Ovary (tissue), 3 donors: ENCODE measurements at regions not wholly inside any gene's neighbourhood (a gene's known extent, or its start where the extent isn't known, plus 50 kb on each side); places are given as distances from the start of the nearest gene placed in this dataset.

Source experiments
- POLR2A ChIP-seq: fragments of 450-650 bp; IDR thresholded peaks from one replicate; pipeline ENCODE4 v1.6.1; 2017; ENCODE audit warnings: antibody characterized with exemption, mild to moderate bottlenecking, moderate library complexity
- TF ChIP-seq, protein P1 (sequence below), 3 donors: fragments of 450-650 bp in 2 of 3; fragments of 200-600 bp in 1 of 3; IDR thresholded peaks; one replicate each; pipeline versions ENCODE4 v1.5.1 to v1.8.0; 2016 to 2022; ENCODE audit warnings: antibody characterized with exemption in 3 of 3, mild to moderate bottlenecking in 1 of 3
- donor health status: DM: no; HTN: no; CAD: no.

DNA sequence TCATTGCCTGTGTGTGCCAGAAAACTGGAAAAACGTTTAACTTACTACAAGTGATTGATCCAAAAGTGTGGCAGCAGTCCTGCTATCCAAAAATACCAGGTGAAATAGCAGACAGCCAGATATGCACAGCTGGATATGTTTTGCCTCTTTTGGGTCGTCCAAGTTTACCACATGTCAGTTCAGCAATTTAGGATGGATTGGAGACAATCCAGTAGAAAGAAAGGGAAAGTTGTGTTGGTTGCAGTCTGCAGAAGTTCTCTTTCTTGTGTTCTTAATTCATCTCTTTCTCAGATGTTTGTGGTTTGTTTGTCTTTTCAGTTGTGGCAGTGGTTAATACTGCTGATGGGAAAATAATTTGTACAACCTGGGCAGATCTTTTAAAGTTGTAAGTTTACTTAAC, 645.0 kb downstream of the PTPRC start:
- TF ChIP-seq, protein P1, sequence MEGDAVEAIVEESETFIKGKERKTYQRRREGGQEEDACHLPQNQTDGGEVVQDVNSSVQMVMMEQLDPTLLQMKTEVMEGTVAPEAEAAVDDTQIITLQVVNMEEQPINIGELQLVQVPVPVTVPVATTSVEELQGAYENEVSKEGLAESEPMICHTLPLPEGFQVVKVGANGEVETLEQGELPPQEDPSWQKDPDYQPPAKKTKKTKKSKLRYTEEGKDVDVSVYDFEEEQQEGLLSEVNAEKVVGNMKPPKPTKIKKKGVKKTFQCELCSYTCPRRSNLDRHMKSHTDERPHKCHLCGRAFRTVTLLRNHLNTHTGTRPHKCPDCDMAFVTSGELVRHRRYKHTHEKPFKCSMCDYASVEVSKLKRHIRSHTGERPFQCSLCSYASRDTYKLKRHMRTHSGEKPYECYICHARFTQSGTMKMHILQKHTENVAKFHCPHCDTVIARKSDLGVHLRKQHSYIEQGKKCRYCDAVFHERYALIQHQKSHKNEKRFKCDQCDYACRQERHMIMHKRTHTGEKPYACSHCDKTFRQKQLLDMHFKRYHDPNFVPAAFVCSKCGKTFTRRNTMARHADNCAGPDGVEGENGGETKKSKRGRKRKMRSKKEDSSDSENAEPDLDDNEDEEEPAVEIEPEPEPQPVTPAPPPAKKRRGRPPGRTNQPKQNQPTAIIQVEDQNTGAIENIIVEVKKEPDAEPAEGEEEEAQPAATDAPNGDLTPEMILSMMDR (IDR thresholded peaks at IDR 0.05), result no peak
- no peak for TF ChIP-seq POLR2A
